Dedifferentiated amniotic fluid mesenchymal stem cell (primary cell): ENCODE measurements at regions not wholly inside any gene's neighbourhood (a gene's known extent, or its start where the extent isn't known, plus 50 kb on each side); places are given as distances from the start of the nearest gene placed in this dataset.
"Not testable (repeated sequence)": the region's sequence is repeated elsewhere in the genome, so short reads cannot be mapped to it uniquely, and the experiment has no call there.

Source experiments
- DNase-seq: peaks from one replicate; pipeline ENCODE4 v3.0.0-alpha.2; 2016; ENCODE audit errors: extremely low spot score

GRCh38 chr17:53490447-53490968, 332.2 kb upstream of the KIF2B start:
- DNase-seq: no peak

DNA sequence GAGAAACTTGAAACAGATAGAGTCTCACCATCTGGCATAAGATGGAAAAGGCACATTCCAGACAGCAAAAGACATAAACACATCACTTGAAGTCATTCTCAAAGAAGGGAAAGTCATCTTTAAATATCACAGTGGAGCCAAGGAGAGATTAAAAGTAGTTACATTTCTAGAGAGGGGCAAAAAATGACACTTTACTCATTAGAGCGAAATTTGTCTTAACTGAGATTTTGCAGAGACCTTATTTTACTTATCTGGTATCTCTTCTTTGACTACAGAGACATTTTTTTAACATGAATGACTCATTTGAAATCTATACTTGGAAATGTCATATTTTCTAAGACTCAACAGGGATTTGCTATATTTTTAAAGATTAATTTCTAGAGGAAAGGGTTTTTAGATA, 339.0 kb upstream of the KIF2B start:
- no peak for DNase-seq

DNA sequence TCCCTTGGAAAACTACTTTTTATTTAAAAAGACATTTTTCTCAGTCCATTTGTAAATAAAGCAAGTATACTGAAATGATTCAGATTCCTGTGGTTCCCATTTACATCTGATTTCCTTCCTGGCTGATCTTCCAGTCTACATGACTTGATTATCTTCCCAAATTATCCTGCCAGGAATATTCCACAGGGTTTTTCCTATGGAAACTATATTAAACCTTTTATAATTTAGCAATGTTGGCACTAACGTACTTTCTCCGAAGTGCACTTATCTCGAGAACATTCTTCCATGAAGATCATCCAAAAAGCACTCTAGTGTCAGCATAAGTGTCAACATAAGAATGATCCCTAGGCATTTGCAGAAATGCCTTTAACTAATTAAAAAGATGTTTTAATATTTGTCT, 347.7 kb upstream of the KIF2B start:
- no peak for DNase-seq

DNA sequence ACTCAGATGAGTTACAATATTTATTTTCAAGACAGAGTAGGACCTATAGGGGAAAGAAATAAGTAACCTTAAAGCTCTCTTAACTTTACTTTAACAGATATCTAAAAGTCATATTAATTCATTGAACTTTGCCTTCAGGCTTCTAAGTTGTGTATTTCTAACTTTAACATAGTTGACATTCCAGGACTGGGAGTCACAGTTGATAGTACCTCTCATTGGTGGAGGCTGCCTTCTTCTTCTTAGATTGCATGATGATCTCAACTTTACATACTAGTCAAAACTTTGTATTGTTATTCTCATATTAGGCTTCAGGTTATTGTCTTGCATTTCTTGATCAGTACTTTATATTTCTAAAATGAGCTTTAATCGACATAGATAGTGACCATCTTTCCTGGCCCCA, 350.1 kb upstream of the KIF2B start:
- DNase-seq: no peak

DNA sequence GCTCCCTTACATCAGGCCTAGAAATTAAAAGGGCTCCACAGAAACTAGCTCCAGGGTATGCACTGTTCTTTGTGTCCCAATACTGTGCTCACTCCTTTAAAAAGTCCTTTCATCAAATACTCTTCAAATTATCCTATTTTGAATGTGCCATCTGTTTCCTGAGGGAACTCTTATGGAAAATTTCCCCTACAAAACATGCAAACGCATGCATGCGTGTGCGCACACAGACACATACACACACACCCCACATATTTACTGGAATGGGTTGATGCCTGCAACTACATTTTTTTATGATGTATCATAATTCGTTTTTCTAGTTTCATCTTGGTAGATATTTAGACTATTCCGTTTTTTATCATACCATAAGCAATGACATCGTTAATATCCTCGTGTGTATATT, 351.2 kb upstream of the KIF2B start:
- no peak for DNase-seq

- DNase-seq: no peak
Measured at GRCh38 chr17:53470626-53471025, 352.1 kb upstream of the KIF2B start.

GRCh38 chr17:53466733-53467132, 356.0 kb upstream of the KIF2B start:
- DNase-seq: no peak

GRCh38 chr17:53464396-53464795, 358.3 kb upstream of the KIF2B start:
- DNase-seq: not testable (repeated sequence)

DNA sequence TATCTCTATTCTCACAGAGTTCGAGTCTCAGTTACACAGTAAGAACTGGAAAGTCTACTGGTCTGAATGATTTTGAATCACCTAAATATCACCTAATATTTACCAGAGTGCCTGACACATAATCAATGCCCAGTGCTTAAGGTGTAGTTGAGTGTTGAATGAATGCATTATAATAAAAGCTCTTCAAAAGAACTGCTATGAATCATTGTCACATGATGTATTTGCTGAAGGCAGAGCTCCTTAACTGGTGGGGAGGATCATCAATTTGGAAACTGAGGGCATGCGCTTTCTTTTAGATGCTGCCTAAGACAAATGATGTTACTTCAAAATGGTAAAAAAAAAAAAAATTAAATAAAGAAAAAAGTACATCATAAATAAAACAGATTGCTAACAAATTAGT, 359.4 kb upstream of the KIF2B start:
- no peak for DNase-seq

GRCh38 chr17:53462393-53462811, 360.3 kb upstream of the KIF2B start:
- no peak for DNase-seq

- DNase-seq: not testable (repeated sequence)
Measured at GRCh38 chr17:53455943-53456342, 366.8 kb upstream of the KIF2B start.

DNA sequence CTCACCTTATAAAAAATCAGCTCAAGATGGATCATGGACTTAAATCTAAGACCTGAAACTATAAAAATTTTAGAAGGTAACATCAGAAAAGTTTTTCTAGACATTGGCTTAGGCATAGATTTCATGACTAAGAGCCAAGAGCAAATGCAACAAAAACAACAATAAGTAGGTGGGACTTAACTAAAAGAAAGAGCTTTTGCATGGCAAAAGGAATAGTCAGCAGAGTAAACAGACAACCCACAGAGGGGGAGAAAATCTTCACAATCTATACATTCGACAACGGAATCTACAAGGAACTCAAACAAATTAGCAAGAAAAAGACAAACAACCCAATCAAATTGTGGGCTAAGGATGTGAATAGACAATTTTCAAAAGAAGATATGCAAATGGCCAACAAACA, 368.4 kb upstream of the KIF2B start:
- no peak for DNase-seq

GRCh38 chr17:53449324-53449723, 373.4 kb upstream of the KIF2B start:
- no peak for DNase-seq

DNA sequence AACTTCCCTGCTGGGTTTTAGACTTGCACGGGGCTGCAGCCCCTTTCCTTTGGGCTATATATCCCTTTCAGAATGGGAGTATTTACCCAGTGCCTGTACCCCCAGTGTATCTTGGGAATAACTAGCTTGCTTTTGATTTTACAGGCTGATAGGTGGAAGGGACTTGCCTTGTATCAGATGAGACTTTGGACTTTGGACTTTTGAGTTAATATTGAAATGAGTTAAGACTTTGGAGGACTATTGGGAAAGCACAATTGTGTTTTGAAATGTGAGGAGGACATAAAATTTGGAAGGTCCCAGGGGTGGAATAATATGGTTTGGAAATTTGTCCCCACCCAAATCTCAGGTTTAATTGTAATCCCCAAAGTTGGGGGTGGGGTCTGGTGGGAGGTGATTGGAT, 393.8 kb upstream of the KIF2B start:
- no peak for DNase-seq

GRCh38 chr17:53426505-53426904, 396.2 kb upstream of the KIF2B start:
- no peak for DNase-seq

DNA sequence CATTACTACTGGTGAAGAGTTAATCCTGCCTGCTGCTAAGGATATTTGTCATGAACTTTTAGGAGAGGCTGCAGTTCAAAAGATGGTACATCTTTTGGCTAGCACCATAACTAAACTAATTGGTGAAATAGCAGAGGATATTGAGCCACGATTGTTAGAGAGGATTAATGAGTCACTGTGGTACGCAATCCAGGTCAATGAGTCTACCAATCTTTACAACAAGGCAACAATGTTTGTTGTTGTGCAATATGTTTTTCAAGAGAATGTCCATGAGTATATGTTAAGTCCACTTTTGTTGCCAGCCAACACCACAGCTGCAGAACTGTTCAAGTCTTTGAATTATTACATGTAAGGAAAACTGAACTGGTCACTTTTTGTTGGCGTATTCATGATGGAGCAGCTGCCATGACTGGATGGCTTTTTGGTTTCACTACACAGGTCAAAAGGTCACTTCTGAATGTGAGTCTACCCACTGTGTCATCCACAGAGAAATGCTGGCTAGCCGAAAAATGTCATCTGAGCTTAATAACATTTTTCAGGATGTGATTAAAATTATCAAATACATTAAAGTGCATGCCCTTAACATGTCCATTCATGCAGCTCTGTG, 402.6 kb upstream of the KIF2B start:
- DNase-seq: no peak

DNA sequence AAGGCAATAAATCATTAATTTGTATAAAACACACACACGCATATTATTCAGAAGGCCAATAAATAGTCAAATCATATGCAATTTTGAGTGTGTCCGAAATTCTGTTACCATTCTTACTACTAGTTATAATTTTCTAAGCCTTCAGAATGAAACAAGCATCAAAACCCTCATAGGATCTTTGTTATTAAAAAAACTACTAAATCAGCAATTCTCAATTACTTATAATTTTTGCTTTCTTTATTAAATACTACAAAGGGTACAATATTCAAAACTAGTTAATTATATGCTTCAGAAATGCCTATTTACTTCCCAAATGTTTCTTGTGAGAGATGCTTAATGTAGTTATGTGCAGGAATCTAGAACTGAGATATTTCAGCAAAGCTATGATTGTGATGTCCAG, 413.1 kb upstream of the KIF2B start:
- no peak for DNase-seq

DNA sequence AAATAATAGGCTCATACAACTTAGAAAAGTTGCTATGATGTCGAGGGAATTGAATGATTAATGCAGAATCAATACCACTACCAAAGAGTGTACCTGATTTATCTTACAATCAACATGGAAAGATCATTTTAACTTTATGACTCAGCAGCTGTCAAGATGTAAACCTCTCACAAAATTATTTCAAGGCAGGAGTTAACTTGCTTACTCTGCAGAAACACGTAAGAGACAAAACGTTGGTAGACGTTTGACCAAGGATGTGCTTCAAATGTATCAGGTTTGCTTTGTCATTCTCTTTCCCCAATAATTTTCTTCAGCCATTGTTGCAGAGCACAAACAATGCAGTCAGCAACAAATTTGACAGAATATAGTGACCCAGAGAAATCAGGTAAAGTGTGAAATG, 415.8 kb upstream of the KIF2B start:
- no peak for DNase-seq

- no peak for DNase-seq
Measured at GRCh38 chr17:53391197-53391596, 431.5 kb upstream of the KIF2B start.

DNA sequence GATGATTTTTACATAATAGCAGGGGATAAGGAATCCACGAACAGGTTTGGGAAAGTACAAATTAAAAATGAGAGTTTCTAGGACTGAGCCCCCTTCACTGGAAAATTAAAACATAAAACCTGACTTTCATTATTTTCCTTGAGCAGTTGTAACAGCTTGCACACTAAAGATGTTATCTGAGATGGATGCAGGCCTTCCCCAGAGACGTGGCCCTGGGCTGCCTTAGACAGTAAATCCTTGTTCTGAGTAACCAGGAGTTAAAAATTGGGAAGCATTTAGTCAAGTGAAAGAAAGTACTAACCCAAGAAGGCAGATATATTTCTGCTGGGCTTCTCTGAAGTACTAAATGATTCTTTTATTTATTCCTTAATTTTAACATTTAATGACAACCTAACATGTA, 432.2 kb upstream of the KIF2B start:
- no peak for DNase-seq

- no peak for DNase-seq
Measured at GRCh38 chr17:53387745-53388144, 435.0 kb upstream of the KIF2B start.

DNA sequence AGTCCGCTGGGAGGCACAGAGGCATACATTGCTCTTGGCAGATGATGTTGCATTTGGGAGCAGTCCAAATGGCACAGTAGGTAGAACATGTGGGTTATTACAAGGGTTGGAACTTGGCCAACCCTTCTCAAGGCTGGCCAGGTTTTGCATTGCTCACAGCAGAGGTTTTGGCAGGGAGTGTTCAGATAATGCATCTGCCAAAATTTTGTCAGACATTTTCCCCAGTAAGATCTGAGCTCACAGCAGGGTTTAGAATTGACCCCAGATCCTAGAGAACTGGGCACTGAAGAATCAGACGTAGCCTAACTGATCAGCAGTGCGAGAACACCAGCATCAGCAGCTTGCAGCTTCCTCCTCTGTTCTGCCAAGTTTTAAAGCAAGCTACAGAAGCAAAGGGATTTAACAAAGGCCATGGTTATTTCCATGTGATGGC, 468.8 kb upstream of the KIF2B start:
- DNase-seq: no peak

DNA sequence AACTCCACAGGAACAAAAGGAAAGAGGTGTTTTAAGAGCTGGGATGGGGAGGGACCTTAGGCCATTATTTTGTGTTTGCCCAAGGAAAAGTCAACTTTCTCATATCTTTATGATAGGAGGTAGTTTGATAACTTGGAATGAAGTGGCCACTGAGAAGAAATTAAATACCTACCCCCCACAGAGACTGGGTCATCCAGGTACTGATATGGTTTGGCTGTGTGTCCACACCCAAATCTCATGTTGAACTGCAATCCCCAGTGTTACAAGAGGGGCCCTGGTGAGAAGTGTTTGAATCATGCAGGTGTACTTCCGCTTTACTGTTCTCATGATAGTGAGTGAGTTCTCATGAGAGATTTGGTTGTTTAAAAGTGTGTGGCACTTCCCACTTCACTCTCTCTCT, 477.9 kb upstream of the KIF2B start:
- no peak for DNase-seq

DNA sequence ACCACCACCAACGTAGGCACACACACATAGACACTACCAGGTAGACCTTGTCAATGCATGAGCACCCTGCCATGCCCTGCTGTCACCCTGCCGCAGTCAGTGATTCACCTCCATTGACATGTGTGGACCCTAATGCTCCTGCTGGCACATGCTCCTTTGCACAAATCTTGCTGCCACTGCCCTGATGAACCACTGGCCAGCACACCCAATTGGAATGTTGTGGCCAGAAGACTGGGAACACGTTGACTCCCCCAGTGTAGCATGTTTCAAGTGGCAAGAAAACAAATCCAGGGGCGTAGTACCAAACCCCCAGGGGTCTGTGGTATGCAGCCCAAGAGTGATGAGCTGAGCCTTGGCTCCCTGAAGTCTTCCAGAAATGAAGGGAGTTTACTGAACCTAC, 486.4 kb upstream of the KIF2B start:
- no peak for DNase-seq
